ENCODE measurements at regions not wholly inside any gene's neighbourhood (a gene's known extent, or its start where the extent isn't known, plus 50 kb on each side); places are given as distances from the start of the nearest gene placed in this dataset.

DNA sequence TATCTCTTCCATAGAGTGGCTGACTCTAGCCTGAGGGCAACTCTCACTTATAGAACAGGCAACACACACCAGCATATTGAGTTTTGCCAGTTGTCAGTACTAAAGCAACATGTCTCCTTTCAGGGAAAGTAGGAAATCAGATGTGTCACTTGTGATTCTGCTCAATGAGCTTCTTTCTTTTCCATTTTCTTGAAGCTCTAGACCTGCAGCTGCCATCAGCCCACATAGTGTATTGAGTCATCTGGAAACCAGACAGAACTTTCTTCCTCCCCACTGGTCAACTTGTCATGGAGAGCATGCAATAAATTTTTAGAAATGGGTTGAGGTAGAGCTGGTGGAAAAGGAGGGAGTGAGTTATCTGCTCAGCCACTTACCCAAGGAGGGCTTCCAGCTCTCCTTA lies 209.0 kb upstream of the PLEKHG7 start (continued):
- TF ChIP-seq PML (IDR thresholded peaks at IDR 0.05; ENCODE audit: low read length) (0 out of 2 replicates have a peak, but pooled peaks have one; percentile 45), CBX3 (IDR thresholded peaks at IDR 0.05; ENCODE audit: borderline replicate concordance, low read depth) (no peak), BRCA1 (IDR thresholded peaks at IDR 0.05; ENCODE audit: low read depth, low read length) (no peak), MEF2A (IDR thresholded peaks at IDR 0.05; ENCODE audit: insufficient read depth, low read depth, low read length) (peak; percentile 64; the same call in 1 of the 2 replicates), RAD51 (IDR thresholded peaks at IDR 0.05) (no peak), NFIC (IDR thresholded peaks at IDR 0.05; ENCODE audit: low read depth, low read length) (peak; percentile 88), HDAC6 (IDR thresholded peaks at IDR 0.05; ENCODE audit: unreplicated experiment) (no peak), MYB (IDR thresholded peaks at IDR 0.05; ENCODE audit: borderline replicate concordance, low read depth, low read length) (no peak), SMAD5 (IDR thresholded peaks at IDR 0.05; ENCODE audit: low read depth) (no peak), YY1 (IDR thresholded peaks at IDR 0.05; ENCODE audit: low read depth, low read length) (peak; percentile 78), CBX5 (IDR thresholded peaks at IDR 0.05; ENCODE audit: low read depth) (peak; percentile 92), EED (IDR thresholded peaks at IDR 0.05; ENCODE audit: low read depth) (peak; percentile 85), CEBPB (IDR thresholded peaks at IDR 0.05; ENCODE audit: borderline replicate concordance in 1 of 2, low read depth in 2 of 2, low read length in 2 of 2) (0 out of 4 replicates have a peak, but pooled peaks of 1 of the 2 experiments have one; percentile 27), YBX1 (IDR thresholded peaks at IDR 0.05) (no peak), WRNIP1 (IDR thresholded peaks at IDR 0.05; ENCODE audit: borderline replicate concordance, low read depth, low read length) (no peak; the same call in 1 of the 2 replicates), SUZ12 (IDR thresholded peaks at IDR 0.05; ENCODE audit: unreplicated experiment) (no peak), CBFB (IDR thresholded peaks at IDR 0.05; ENCODE audit: low read depth) (0 out of 2 replicates have a peak, but pooled peaks have one; percentile 28), NBN (IDR thresholded peaks at IDR 0.05) (no peak), TCF12 (IDR thresholded peaks at IDR 0.05; ENCODE audit: low read depth, low read length) (peak; percentile 93), SUPT20H (IDR thresholded peaks at IDR 0.05; ENCODE audit: borderline replicate concordance, control insufficient read depth, low read depth, low read length) (no peak), TAF1 (IDR thresholded peaks at IDR 0.05; ENCODE audit: borderline replicate concordance, low read depth, low read length) (0 out of 2 replicates have a peak, but pooled peaks have one; percentile 15), HDAC2 (IDR thresholded peaks at IDR 0.05) (no peak), IKZF1 (conservative IDR thresholded peaks at IDR 0.05) (peak; percentile 70), ZBTB11 (CRISPR knock-in tag; IDR thresholded peaks at IDR 0.05) (no peak), NR2C1 (IDR thresholded peaks at IDR 0.05) (no peak), SPI1 (IDR thresholded peaks at IDR 0.05; ENCODE audit: borderline replicate concordance, insufficient read depth, low read depth, low read length) (no peak), MTA3 (IDR thresholded peaks at IDR 0.05; ENCODE audit: borderline replicate concordance, low read length) (peak; percentile 60; the same call in 1 of the 2 replicates)
- TF ChIP-seq, protein P1, sequence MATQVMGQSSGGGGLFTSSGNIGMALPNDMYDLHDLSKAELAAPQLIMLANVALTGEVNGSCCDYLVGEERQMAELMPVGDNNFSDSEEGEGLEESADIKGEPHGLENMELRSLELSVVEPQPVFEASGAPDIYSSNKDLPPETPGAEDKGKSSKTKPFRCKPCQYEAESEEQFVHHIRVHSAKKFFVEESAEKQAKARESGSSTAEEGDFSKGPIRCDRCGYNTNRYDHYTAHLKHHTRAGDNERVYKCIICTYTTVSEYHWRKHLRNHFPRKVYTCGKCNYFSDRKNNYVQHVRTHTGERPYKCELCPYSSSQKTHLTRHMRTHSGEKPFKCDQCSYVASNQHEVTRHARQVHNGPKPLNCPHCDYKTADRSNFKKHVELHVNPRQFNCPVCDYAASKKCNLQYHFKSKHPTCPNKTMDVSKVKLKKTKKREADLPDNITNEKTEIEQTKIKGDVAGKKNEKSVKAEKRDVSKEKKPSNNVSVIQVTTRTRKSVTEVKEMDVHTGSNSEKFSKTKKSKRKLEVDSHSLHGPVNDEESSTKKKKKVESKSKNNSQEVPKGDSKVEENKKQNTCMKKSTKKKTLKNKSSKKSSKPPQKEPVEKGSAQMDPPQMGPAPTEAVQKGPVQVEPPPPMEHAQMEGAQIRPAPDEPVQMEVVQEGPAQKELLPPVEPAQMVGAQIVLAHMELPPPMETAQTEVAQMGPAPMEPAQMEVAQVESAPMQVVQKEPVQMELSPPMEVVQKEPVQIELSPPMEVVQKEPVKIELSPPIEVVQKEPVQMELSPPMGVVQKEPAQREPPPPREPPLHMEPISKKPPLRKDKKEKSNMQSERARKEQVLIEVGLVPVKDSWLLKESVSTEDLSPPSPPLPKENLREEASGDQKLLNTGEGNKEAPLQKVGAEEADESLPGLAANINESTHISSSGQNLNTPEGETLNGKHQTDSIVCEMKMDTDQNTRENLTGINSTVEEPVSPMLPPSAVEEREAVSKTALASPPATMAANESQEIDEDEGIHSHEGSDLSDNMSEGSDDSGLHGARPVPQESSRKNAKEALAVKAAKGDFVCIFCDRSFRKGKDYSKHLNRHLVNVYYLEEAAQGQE (IDR thresholded peaks at IDR 0.05; ENCODE audit: low read depth, low read length): peak; percentile 21; the same call in 1 of the 2 replicates

Data from GM12878 (cell line).